Cardiac fibroblast (primary cell): ENCODE measurements at regions not wholly inside any gene's neighbourhood (a gene's known extent, or its start where the extent isn't known, plus 50 kb on each side); places are given as distances from the start of the nearest gene placed in this dataset.

Source experiments
- DNase-seq, 2 donors: peaks; one replicate each; pipeline versions ENCODE4 v3.0.0 to v3.0.0-alpha.2; 2010; ENCODE audit warnings: low read depth in 2 of 2
- H3K4me3 ChIP-seq, 2 donors: replicated peaks in 1 of 2; 1 replicate in 1 of 2; 2 replicates in 1 of 2; pipeline ENCODE4 v1.5.1; 2011; ENCODE audit warnings: low read depth in 2 of 2, low read length in 2 of 2, mild to moderate bottlenecking in 2 of 2, moderate library complexity in 1 of 2
- CTCF ChIP-seq: IDR thresholded peaks from one replicate; pipeline ENCODE4 v1.5.1; 2011; ENCODE audit warnings: low read depth, mild to moderate bottlenecking, low read length, inconsistent platforms

GRCh38 chr3:106560451-106560966 lies 691.7 kb upstream of the CBLB start:
- peak; percentile 81 to 98 for DNase-seq
- TF ChIP-seq CTCF, result no peak
- H3K4me3 ChIP-seq, result no peak overlapping the region

GRCh38 chr3:106566277-106566676 lies 697.5 kb upstream of the CBLB start:
- peak in 1 of 2 donors; percentile 41 for DNase-seq
- TF ChIP-seq CTCF, result peak; percentile 26
- no peak overlapping the region for H3K4me3 ChIP-seq

- no peak for TF ChIP-seq CTCF
- no peak for DNase-seq
- H3K4me3 ChIP-seq, result no peak overlapping the region
These were observed 701.6 kb upstream of the CBLB start for GRCh38 chr3:106570426-106570825.

- no peak overlapping the region for H3K4me3 ChIP-seq
- DNase-seq, result no peak
- TF ChIP-seq CTCF, result no peak
These were observed 704.8 kb upstream of the CBLB start for GRCh38 chr3:106573605-106574004.

- no peak overlapping the region for H3K4me3 ChIP-seq
- DNase-seq, result no peak
- no peak for TF ChIP-seq CTCF
These were observed 706.2 kb upstream of the CBLB start for GRCh38 chr3:106575029-106575428.

GRCh38 chr3:106577241-106577640 lies 708.4 kb upstream of the CBLB start:
- H3K4me3 ChIP-seq, result no peak overlapping the region
- no peak for TF ChIP-seq CTCF
- no peak for DNase-seq

- DNase-seq, result peak in 1 of 2 donors; percentile 60
- no peak overlapping the region for H3K4me3 ChIP-seq
- no peak for TF ChIP-seq CTCF
These were observed 710.1 kb upstream of the CBLB start for GRCh38 chr3:106578911-106579310.
